GM23338 (cell line): ENCODE measurements at regions not wholly inside any gene's neighbourhood (a gene's known extent, or its start where the extent isn't known, plus 50 kb on each side); places are given as distances from the start of the nearest gene placed in this dataset.

Experiments
- ATAC-seq: fragments of 200-7000 bp; cut with Tn5 transposase; 3 replicates; pipeline ENCODE4 v1.9.1; 2020
- DNase-seq: peaks from one replicate; pipeline ENCODE4 v3.0.0-alpha.2; 2015; ENCODE audit warnings: low spot score
- H2AFZ ChIP-seq: fragments of 200-600 bp; sonication (generic); 2 replicates; pipeline ENCODE4 v1.8.0; 2016; ENCODE audit warnings: antibody characterized with exemption, mild to moderate bottlenecking, moderate library complexity
- H3F3A ChIP-seq: fragments of 200-600 bp; sonication (generic); replicated peaks from 2 replicates; pipeline ENCODE4 v1.8.0; 2017; ENCODE audit warnings: antibody characterized with exemption, mixed run types, low read depth
- H3K27ac ChIP-seq: fragments of 200-600 bp; sonication (generic); 2 replicates; pipeline ENCODE4 v1.6.1; 2016; ENCODE audit warnings: low read depth
- H3K27me3 ChIP-seq: fragments of 200-600 bp; sonication (generic); 2 replicates; pipeline ENCODE4 v1.8.0; 2016; ENCODE audit warnings: mild to moderate bottlenecking, mixed run types, moderate library complexity; ENCODE audit not compliant: insufficient read depth
- H3K36me3 ChIP-seq: fragments of 200-600 bp; sonication (generic); 2 replicates; pipeline ENCODE4 v1.8.0; 2016; ENCODE audit warnings: mild to moderate bottlenecking; ENCODE audit not compliant: insufficient read depth
- H3K4me1 ChIP-seq: fragments of 200-600 bp; sonication (generic); 2 replicates; pipeline ENCODE4 v1.8.0; 2016; ENCODE audit warnings: mild to moderate bottlenecking, moderate library complexity; ENCODE audit not compliant: insufficient read depth
- H3K4me2 ChIP-seq: fragments of 200-600 bp; sonication (generic); 2 replicates; pipeline ENCODE4 v1.7.1; 2017; ENCODE audit warnings: mixed run types
- H3K4me3 ChIP-seq: fragments of 200-600 bp; sonication (generic); 2 replicates; pipeline ENCODE4 v1.6.1; 2016; ENCODE audit warnings: mixed run types
- H3K79me2 ChIP-seq: fragments of 200-600 bp; sonication (generic); replicated peaks from 2 replicates; pipeline ENCODE4 v1.8.0; 2017; ENCODE audit warnings: mild to moderate bottlenecking; ENCODE audit not compliant: insufficient read depth
- H3K9me2 ChIP-seq: fragments of 200-600 bp; sonication (generic); 2 replicates; pipeline ENCODE4 v1.8.0; 2017; ENCODE audit not compliant: insufficient read depth
- H4K20me1 ChIP-seq: fragments of 200-600 bp; sonication (generic); replicated peaks from 2 replicates; pipeline ENCODE4 v1.8.0; 2017; ENCODE audit warnings: mild to moderate bottlenecking; ENCODE audit not compliant: insufficient read depth
- H3K27ac Mint-ChIP-seq: 2 replicates; pipeline ENCODE4 v1.8.0; 2020; ENCODE audit warnings: inconsistent platforms, mild to moderate bottlenecking, moderate library complexity, mixed read lengths
- H3K27me3 Mint-ChIP-seq: 3 replicates; pipeline ENCODE4 v1.8.0; 2022; ENCODE audit warnings: low read depth, mild to moderate bottlenecking, moderate library complexity, mixed read lengths, inconsistent platforms; ENCODE audit not compliant: insufficient read depth, poor library complexity
- H3K36me3 Mint-ChIP-seq: 3 replicates; pipeline ENCODE4 v1.8.0; 2021; ENCODE audit warnings: low read depth, mild to moderate bottlenecking, inconsistent platforms, moderate library complexity, mixed read lengths
- H3K4me1 Mint-ChIP-seq: 3 replicates; pipeline ENCODE4 v1.8.0; 2020; ENCODE audit warnings: mild to moderate bottlenecking, inconsistent platforms, mixed read lengths
- H3K4me3 Mint-ChIP-seq: 3 replicates; pipeline ENCODE4 v1.8.0; 2021; ENCODE audit warnings: moderate library complexity, mild to moderate bottlenecking, inconsistent platforms, mixed read lengths
- H3K9me3 Mint-ChIP-seq: 3 replicates; pipeline ENCODE4 v1.8.0; 2020; ENCODE audit warnings: moderate library complexity, mild to moderate bottlenecking, inconsistent platforms, mixed read lengths
- CREB1 ChIP-seq: fragments of 250-450 bp; sonication (Bioruptor Pico); IDR thresholded peaks from 2 replicates; pipeline ENCODE4 v1.5.0; 2020; ENCODE audit warnings: low read depth, mild to moderate bottlenecking, moderate library complexity
- CTCF ChIP-seq, 2 experiments: fragments of 200-600 bp in 1 of 2; sonication (generic) in 1 of 2; conservative IDR thresholded peaks; 2 replicates each; pipeline versions ENCODE4 v1.5.1 to v1.6.1; 2016 to 2017; ENCODE audit warnings: antibody characterized with exemption in 2 of 2, low read depth in 2 of 2, mild to moderate bottlenecking in 2 of 2, moderate library complexity in 1 of 2
- ETS1 ChIP-seq: IDR thresholded peaks from 2 replicates; pipeline ENCODE4 v1.6.1; 2016; ENCODE audit warnings: antibody characterized with exemption
- EZH2 ChIP-seq: fragments of 200-600 bp; sonication (generic); IDR thresholded peaks from one replicate; pipeline ENCODE4 v1.8.0; 2017; ENCODE audit warnings: antibody characterized with exemption, mild to moderate bottlenecking, low read depth; ENCODE audit not compliant: unreplicated experiment
- EZH2phosphoT487 ChIP-seq: fragments of 200-600 bp; sonication (generic); IDR thresholded peaks from one replicate; pipeline ENCODE4 v1.8.1; 2018; ENCODE audit warnings: antibody characterized with exemption; ENCODE audit not compliant: unreplicated experiment
- JUNB ChIP-seq: IDR thresholded peaks from one replicate; pipeline ENCODE4 v1.6.1; 2016; ENCODE audit warnings: antibody characterized with exemption; ENCODE audit not compliant: unreplicated experiment
- NANOG ChIP-seq: IDR thresholded peaks from 2 replicates; pipeline ENCODE4 v1.6.1; 2016; ENCODE audit warnings: antibody characterized with exemption, borderline replicate concordance
- POLR2AphosphoS5 ChIP-seq: IDR thresholded peaks from 2 replicates; pipeline ENCODE4 v1.6.1; 2016; ENCODE audit warnings: antibody characterized with exemption, low read depth
- REST ChIP-seq: IDR thresholded peaks from one replicate; pipeline ENCODE4 v1.6.1; 2018; ENCODE audit warnings: antibody characterized with exemption; ENCODE audit not compliant: unreplicated experiment
- STAT1 ChIP-seq: IDR thresholded peaks from one replicate; pipeline ENCODE4 v1.6.1; 2016; ENCODE audit warnings: antibody characterized with exemption; ENCODE audit not compliant: unreplicated experiment
- ZNF114 ChIP-seq: fragments of 250-450 bp; sonication (Bioruptor Pico); IDR thresholded peaks from 2 replicates; pipeline ENCODE4 v1.5.0; 2020; ENCODE audit warnings: mild to moderate bottlenecking, moderate library complexity
- ZNF331 ChIP-seq: fragments of 250-450 bp; sonication (Bioruptor Pico); IDR thresholded peaks from 2 replicates; pipeline ENCODE4 v1.5.0; 2020; ENCODE audit warnings: low read depth, mild to moderate bottlenecking, moderate library complexity
- ZNF462 ChIP-seq: fragments of 250-450 bp; sonication (Bioruptor Pico); IDR thresholded peaks from 2 replicates; pipeline ENCODE4 v1.5.0; 2020; ENCODE audit warnings: mild to moderate bottlenecking, moderate library complexity

GRCh38 chr3:86228101-86228500, 762.8 kb downstream of the VGLL3 start:
- Mint-ChIP-seq H3K27me3 (no peaks in the 10 kb centered on the region), H3K36me3 (no peaks in the 10 kb centered on the region), H3K9me3 (no peaks in the 10 kb centered on the region), H3K27ac (peak overlapping the region; percentile 47), H3K4me3 (no peak overlapping the region), H3K4me1 (peaks cover 9% of the 10 kb centered on the region)
- no peaks in the 10 kb centered on the region for H3K27me3 ChIP-seq
- H3K9me2 ChIP-seq, result no peaks in the 10 kb centered on the region
- no peaks in the 10 kb centered on the region for H3K79me2 ChIP-seq
- no peaks in the 10 kb centered on the region for H3K36me3 ChIP-seq
- DNase-seq, result peak; percentile 21
- no peak overlapping the region for H3K4me2 ChIP-seq
- no peak overlapping the region for H3K4me3 ChIP-seq
- H3K4me1 ChIP-seq, result no peaks in the 10 kb centered on the region; the same call in 1 of the 2 replicates
- H2AFZ ChIP-seq, result no peak overlapping the region
- no peak overlapping the region for H3K27ac ChIP-seq
- TF ChIP-seq ZNF331, result no peak
- no peak for TF ChIP-seq POLR2AphosphoS5
- TF ChIP-seq STAT1, result no peak
- no peak for TF ChIP-seq CTCF (conservative IDR thresholded peaks at IDR 0.05; ENCODE audit: low read depth in 2 of 2)
- TF ChIP-seq CREB1 (CRISPR knock-in tag), result no peak
- TF ChIP-seq REST, result no peak
- no peak for TF ChIP-seq ZNF462 (CRISPR knock-in tag)
- TF ChIP-seq EZH2phosphoT487, result no peak
- no peak for TF ChIP-seq JUNB
- TF ChIP-seq EZH2, result no peak
- TF ChIP-seq ZNF114, result no peak
- TF ChIP-seq ETS1, result no peak
- TF ChIP-seq NANOG, result no peak
- H4K20me1 ChIP-seq, result no peaks in the 10 kb centered on the region
- H3F3A ChIP-seq, result no peaks in the 10 kb centered on the region
- ATAC-seq, result peak; percentile 66
